ENCODE measurements at regions not wholly inside any gene's neighbourhood (a gene's known extent, or its start where the extent isn't known, plus 50 kb on each side); places are given as distances from the start of the nearest gene placed in this dataset.

- intact Hi-C loops (cut with micrococcal nuclease) = no loop called here
- DNase-seq (no peak), ATAC-seq (no peak)
Measured at GRCh38 chr16:79500866-79501265, 99.7 kb downstream of the MAF start.

DNA sequence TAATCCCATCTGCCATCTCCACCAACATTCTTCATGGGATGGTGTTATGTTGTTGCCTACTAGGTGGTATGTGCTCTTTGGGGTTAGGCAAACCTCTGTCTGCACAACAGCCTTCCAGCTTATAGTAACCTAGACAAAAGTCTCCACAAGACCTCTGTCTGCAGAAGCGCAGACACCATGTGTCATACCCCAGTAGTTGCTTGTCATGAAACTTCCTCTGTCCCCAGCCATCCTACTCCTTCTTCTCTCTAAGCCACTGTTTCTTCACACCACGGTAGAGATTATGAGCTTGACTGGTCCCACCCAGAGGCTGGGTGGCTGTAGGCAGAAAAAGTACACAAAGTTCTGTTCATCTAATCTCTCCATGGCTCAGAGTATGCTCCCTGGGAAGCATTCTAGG lies 100.3 kb downstream of the MAF start:
- no peak for ATAC-seq
- intact Hi-C loops (cut with micrococcal nuclease) = no loop called here
- DNase-seq = no peak

- DNase-seq (no peak), ATAC-seq (no peak)
- intact Hi-C loops (cut with micrococcal nuclease) = no loop called here
Measured at GRCh38 chr16:79498928-79499327, 101.6 kb downstream of the MAF start.

DNA sequence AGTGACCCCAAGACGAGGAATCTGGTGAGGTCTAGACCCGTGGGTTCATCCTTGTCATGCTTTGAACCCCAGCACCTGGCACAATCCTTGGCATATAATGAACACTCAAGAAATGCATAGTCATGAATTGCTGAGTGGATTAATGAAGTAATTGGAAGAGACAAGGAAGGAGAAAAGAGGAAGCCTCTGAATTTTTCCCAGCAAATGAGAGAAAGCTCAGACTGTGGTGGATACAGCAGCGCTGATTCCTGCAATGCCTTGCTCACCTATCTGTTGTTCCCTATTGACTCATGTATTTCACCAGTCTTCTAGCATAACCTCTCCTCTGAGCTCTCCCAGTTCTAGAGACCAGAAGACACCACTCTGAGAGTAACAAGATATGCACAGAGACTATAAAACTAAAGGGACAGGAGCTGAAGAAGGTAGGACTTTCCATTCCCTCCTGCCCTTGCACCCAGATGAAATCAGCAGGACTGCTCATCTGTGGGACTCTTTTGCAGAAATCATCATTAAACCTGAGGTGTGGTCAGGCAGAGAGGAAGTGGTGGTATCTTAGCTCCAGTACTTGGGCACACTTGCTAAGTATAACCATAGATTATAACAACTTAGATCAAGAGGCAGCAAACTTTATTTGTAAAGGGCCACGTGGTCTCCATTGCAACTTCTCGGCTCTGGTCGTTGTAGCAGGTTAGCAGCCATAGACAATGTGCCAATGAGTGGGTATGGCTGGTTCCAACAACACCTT lies 102.8 kb downstream of the MAF start:
- intact Hi-C loops (cut with micrococcal nuclease) = no loop called here
- ATAC-seq = no peak
- no peak for DNase-seq

- intact Hi-C loops (cut with micrococcal nuclease) = no loop called here
- ATAC-seq = no peak
- no peak for DNase-seq
Measured at GRCh38 chr16:79493911-79494310, 106.6 kb downstream of the MAF start.

DNA sequence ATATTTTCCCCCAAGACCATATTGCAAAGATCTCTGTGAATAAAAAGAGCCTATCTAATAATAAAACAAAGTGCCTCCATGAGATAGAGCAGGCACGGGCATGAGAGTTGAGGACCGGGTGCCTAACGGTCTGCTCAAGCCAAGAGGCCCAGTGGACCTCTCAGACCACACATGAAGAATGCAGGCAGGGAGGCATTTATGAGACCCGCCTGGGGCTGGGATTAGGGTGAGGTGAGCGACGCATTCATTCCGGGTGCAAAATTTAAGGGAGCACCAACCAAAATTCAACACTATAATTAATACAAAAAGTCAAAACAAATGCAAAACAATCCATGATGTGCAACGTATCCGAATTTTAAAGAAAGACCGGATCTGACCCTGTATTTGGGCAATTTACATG lies 108.5 kb downstream of the MAF start:
- DNase-seq (no peak), ATAC-seq (no peak)
- intact Hi-C loops (cut with micrococcal nuclease) = no loop called here

DNA sequence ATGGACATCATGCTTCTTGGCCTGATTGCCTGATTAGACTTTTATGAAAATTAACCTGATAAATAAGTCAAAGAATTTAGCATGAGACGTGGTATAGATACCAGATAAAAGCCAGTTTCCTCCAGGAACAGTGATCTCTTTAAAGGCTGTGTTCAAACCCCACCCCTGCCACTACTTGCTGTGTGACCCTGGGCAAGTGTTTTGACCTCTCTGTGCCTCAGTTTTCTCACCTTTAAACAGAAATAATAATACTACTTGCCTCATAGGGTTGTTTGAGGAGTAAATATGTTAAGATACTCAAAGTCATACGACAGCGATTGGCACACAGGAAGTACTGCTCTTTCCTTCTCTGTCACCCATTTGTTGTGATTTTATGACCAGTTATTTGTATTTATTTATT lies 115.5 kb downstream of the MAF start:
- intact Hi-C loops (cut with micrococcal nuclease) = no loop called here
- no peak for ATAC-seq
- DNase-seq = no peak

GRCh38 chr16:79484237-79484636 lies 116.3 kb downstream of the MAF start:
- intact Hi-C loops (cut with micrococcal nuclease) = no loop called here
- DNase-seq (no peak), ATAC-seq (no peak)

- DNase-seq = no peak
- ATAC-seq = peak; percentile 29
- intact Hi-C loops (cut with micrococcal nuclease) = no loop called here
Measured at GRCh38 chr16:79483336-79483735, 117.2 kb downstream of the MAF start.

- ATAC-seq (peak; percentile 70), DNase-seq (no peak)
- intact Hi-C loops (cut with micrococcal nuclease) = no loop called here
Measured at GRCh38 chr16:79482011-79482410, 118.5 kb downstream of the MAF start.

DNA sequence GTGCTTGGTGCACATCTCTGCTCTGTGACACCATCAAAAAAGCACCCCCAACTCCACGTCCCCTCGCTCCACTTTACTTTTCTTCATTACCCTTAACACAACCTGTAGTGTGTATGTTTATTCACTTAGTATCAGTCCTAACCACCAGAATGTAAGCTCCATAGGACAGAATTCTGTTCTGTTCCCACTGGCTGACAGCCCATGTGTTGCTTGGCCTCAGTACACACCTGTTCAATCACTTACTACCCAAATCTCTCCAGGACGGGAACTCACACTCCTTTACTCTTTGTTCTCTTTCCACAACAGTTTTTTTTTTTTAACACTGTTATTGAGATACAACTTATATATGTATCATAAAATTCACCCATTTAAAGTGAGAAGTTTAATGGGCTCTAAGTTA lies 119.6 kb downstream of the MAF start:
- DNase-seq (no peak), ATAC-seq (no peak)
- intact Hi-C loops (cut with micrococcal nuclease) = no loop called here

DNA sequence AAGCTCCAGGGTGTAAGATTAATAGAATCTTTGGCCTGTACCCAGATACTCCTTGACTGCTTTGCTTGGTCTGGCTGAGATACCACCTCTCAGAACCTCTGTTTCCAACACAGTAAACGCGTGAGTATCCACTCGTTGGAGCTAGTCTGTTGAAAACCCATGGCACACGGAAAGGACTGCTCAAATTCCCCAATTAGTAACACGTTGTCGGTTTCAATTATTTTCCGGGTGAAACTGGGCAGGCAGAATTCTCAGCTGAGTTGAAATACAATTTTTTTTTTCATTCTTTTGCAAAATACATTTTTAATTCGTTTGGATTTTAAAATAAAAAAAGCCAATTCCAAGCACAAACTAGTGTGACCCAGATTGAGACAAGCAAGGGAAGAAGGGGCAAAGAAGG lies 120.5 kb downstream of the MAF start:
- intact Hi-C loops (cut with micrococcal nuclease) = no loop called here
- ATAC-seq (no peak), DNase-seq (no peak)

GRCh38 chr16:79476580-79476979 lies 124.0 kb downstream of the MAF start:
- no peak for ATAC-seq
- no peak for DNase-seq
- intact Hi-C loops (cut with micrococcal nuclease) = no loop called here

GRCh38 chr16:79475841-79476240 lies 124.7 kb downstream of the MAF start:
- intact Hi-C loops (cut with micrococcal nuclease) = no loop called here
- ATAC-seq = no peak
- DNase-seq = no peak

DNA sequence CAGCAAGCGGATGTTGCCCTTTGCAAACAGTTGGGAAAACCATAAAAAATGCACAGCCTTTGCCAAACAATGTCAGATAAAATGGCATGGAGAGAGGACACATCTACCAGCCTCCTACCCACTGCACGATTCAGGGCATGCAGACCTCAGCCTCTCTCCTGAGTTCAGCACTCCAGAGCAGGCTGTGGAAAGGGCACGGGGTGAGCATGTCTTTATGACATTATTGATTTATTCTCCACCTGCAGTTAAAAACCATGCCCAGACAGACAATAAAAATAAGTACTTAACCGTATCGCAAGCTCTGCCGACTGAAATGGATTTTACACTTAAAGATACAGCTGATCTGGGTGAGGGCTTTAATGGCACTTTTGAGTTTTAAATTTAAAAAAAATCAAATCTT lies 127.1 kb downstream of the MAF start:
- intact Hi-C loops (cut with micrococcal nuclease) = no loop called here
- ATAC-seq (no peak), DNase-seq (no peak)

DNA sequence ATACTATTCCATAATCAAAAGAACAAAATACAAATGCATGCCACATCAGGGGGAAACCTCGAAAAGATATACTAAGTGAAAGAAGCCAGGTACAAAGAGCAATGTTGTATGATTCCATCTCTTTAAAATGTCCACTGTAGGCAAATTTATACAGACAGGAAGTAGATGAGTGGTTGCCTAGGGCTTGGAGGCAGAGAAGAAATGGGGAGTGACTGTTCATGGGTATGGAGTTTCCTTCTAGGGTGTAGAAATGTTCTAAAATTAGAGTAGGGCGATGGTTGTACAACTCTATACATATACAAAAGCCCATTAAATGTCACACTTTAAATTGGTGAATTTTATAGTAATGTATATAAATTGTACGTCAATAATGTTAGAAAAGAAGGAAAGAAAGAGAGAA lies 128.1 kb downstream of the MAF start:
- no peak for DNase-seq
- no peak for ATAC-seq
- intact Hi-C loops (cut with micrococcal nuclease) = no loop called here

DNA sequence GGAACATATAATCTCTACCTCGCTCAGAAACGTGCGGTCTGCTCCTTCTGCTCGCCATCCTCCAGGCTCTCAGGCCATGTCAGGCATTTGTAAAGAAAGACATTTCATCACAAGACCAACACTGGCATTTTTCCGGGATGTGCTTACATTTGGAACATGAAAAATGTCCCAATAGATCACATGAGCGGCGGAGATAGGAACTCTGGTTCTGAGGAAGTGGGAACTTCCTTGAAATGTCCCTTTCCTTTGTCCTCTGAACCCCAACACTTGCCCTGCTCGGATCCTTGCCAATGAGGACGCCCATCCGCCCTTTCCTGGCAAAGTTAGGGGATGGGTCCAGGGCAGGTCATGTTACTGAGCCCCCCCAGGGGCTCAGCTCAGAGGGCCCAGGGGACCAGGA lies 130.5 kb downstream of the MAF start:
- ATAC-seq (peak; percentile 58), DNase-seq (no peak)
- intact Hi-C loops (cut with micrococcal nuclease) = no loop called here

DNA sequence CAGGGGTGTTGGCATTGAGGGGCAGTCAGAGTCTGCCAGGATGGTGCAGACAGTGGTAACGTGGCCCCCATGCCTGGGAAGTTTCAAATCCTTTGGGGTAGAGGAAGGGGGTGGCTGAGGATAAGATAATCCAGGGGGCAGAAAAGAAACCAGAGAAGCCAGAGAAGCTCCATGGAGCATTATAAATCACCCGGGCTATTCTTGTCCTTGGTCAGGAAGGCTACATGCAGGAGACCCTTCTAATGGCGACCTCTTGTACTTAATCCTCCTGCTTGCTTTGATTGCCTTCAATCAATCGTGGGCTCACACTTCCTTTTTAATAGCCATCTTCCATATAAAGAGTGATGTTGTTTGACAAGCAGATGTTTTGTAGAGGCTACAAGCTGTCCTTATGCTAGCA lies 131.9 kb downstream of the MAF start:
- DNase-seq = no peak
- intact Hi-C loops (cut with micrococcal nuclease) = no loop called here
- ATAC-seq = no peak

DNA sequence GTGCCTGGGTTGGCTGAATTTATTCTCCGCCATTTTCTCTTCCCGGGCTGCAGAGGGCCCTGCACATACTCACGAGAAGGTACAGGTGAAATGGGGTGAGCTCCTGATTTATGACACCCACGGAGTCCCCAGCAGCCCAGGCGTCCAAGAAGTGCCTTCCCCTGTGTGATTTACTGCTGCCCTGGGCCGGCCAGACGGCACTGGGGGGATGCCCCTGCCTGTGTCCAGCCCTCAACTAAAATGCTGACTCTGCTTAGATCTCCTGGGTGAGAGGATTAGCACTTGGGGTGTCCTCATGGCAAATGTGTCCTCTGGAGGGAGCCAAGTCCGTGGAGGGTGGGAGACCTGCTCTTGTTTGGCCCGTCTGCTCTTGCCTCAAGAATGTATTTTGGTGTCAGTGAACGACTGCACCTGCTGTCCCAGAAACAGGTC lies 132.4 kb downstream of the MAF start:
- intact Hi-C loops (cut with micrococcal nuclease) = no loop called here
- ATAC-seq = no peak
- no peak for DNase-seq

- intact Hi-C loops (cut with micrococcal nuclease) = no loop called here
- ATAC-seq (no peak), DNase-seq (no peak)
Measured at GRCh38 chr16:79466111-79466510, 134.4 kb downstream of the MAF start.

DNA sequence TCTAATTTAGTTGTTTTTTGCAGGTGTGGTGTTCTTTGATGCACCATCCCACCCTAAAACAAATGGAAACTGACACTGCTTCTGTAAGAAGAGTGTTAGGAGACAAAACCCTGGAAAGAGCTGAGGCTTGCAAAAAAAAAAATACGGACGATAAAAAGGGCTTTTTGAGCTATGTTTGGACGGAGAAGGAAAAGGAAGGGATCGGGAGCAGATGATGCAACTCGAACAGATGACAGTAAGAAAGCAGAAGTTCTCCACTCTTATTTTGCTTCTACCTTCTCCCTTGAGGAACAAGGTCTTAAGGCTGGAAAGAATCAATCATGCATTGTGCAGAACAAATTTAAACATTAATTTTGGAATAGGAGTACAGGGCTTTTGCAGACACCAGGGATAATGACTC lies 136.7 kb downstream of the MAF start:
- intact Hi-C loops (cut with micrococcal nuclease) = no loop called here
- ATAC-seq (peak; percentile 33), DNase-seq (no peak)

DNA sequence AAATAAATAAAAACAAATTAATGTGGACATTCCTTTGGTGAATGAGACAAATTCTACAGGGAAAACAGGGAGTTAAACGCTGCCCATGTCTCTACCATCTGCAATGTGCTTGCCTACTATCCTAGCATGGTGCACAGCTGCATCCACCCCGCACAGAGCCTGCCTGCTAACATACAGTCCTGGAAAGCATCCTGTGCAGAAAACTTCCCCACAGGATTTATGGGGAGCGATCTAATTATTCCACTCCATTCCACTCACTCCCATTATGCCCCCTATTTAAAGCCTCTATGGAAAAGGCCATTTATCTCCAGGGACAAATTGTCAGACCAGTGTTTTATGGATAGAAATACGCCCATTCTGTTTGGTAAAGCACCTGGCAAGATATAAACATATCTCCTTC lies 144.5 kb downstream of the MAF start:
- no peak for DNase-seq
- intact Hi-C loops (cut with micrococcal nuclease) = no loop called here
- no peak for ATAC-seq

Measured in left ventricle myocardium superior (tissue), 1 donor.